GM12875 (cell line): ENCODE measurements at regions not wholly inside any gene's neighbourhood (a gene's known extent, or its start where the extent isn't known, plus 50 kb on each side); places are given as distances from the start of the nearest gene placed in this dataset.

Source experiments
- H3K4me3 ChIP-seq: one replicate; pipeline ENCODE4 v1.5.1; 2011; ENCODE audit warnings: low read depth, low read length, control low read depth
- TF ChIP-seq, protein P1 (sequence below): IDR thresholded peaks from 2 replicates; pipeline ENCODE4 v1.5.1; 2011; ENCODE audit warnings: low read depth, mild to moderate bottlenecking, control low read depth, inconsistent platforms, low read length, moderate library complexity, borderline replicate concordance; ENCODE audit not compliant: insufficient read depth

DNA sequence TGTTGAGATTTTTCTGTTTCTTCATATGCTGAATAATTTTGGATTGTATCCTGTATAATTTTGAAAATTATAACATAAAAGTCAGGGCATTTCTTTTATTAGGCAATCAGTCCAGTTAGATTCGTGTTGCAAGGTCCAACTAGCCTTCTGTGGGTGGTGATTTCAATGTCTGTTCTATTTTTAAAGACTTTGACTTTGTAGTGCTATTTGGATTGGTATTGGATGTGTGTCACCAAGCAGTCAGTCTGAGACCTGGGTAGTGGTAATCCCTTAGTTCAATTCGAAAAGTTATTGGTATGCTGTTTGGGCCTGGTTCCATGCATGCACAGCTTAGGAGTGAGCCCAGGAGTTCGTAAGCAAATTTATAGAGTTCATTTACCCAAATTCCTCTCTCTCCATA, 82.2 kb downstream of the EPDR1 start:
- TF ChIP-seq, protein P1, sequence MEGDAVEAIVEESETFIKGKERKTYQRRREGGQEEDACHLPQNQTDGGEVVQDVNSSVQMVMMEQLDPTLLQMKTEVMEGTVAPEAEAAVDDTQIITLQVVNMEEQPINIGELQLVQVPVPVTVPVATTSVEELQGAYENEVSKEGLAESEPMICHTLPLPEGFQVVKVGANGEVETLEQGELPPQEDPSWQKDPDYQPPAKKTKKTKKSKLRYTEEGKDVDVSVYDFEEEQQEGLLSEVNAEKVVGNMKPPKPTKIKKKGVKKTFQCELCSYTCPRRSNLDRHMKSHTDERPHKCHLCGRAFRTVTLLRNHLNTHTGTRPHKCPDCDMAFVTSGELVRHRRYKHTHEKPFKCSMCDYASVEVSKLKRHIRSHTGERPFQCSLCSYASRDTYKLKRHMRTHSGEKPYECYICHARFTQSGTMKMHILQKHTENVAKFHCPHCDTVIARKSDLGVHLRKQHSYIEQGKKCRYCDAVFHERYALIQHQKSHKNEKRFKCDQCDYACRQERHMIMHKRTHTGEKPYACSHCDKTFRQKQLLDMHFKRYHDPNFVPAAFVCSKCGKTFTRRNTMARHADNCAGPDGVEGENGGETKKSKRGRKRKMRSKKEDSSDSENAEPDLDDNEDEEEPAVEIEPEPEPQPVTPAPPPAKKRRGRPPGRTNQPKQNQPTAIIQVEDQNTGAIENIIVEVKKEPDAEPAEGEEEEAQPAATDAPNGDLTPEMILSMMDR, result no peak
- H3K4me3 ChIP-seq, result no peak overlapping the region

DNA sequence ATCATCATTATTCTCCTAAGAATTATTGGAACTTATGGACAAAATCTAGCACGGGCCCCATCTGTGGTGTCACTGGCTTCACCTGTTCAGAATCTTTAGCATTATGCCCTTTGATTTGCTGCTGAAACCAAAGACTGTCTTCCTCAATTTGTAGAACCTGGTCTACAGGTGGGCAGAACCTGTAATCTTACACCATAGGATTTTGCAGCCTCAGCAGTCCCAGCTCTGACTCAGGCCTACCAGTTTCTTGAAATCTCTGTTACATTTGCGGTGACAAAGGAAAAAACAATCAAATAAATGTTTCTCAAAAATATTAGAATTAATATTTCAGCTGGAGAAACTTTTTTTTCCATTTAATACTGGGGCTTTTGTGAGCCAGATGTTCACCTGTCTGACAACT, 86.1 kb downstream of the EPDR1 start:
- H3K4me3 ChIP-seq, result no peak overlapping the region
- TF ChIP-seq, protein P1, result no peak

DNA sequence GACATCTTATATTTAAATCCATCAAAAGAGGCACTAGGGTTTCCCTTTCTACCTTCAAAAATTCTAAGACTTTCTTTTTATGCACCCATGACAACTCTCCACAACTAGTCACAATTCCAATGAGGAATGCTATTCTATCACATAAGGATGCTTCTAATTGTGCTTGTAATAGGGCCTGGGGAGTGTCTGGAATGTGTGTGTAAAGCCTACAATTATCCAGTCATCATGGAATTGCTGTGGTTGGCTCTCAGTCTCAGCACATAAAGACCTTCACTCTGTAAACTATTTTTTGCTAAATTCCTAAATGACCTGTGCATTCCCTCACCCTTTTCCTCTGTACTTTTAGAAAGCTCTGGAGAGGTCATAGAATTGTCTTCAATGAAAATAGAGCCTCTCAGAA, 86.7 kb downstream of the EPDR1 start:
- no peak overlapping the region for H3K4me3 ChIP-seq
- TF ChIP-seq, protein P1, result no peak

DNA sequence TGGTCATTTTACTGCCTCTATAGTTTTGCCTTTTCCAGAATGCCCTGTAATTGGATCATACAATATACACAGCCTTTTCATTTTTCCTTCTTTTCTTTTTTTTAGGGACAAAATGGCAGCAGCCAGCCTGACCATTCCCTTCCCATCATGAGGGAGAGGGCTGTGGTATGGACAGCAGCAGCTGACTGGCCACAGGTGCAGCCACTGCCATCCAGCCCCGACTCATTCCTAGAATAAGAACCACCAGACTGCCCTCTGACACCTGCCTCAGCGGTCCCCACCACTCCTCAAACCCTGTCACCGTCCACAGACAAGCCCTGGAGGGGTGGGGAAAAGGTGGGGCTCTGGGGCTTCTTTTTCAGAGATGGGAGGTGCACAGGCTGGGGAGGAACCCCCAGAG, 92.8 kb downstream of the EPDR1 start:
- TF ChIP-seq, protein P1, result no peak
- no peak overlapping the region for H3K4me3 ChIP-seq

DNA sequence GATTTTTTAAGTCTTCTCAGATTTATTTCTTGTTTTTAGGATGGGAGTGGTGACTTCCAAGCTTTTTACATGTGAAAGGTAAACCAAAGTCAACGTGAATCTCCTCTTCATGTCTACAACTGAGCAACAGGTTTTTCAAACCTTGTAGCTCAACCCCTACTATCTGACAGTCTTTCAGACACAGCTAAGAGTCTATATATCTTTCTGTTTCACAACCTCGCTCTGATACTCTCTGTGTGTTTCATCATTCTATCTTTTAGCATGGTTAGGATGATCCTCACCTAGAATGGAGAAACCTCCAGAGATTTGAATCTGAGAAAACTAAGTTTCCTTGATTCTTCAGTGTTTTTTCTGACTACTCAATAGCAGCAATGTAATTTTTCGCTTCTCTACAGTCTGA, 96.1 kb downstream of the EPDR1 start:
- no peak overlapping the region for H3K4me3 ChIP-seq
- TF ChIP-seq, protein P1, result no peak

DNA sequence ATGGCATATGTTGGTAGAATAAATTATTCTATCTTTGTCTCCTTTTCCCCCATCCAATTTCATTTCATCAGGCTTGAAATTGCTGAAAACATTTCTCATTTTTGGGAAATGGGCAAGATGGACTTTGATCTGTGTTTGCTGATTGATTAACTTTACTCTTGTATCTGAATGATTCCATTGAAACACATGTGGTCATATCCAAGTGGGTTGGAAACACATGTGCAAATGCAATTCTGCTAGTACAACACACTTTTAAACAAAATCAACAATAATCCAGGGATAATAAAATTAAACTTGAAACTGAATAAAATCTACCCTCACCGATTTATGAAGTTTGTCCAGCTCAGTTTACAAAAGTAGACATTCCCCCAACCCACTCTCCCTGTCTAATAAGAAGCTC, 96.9 kb downstream of the EPDR1 start:
- TF ChIP-seq, protein P1, result no peak
- H3K4me3 ChIP-seq, result no peak overlapping the region

DNA sequence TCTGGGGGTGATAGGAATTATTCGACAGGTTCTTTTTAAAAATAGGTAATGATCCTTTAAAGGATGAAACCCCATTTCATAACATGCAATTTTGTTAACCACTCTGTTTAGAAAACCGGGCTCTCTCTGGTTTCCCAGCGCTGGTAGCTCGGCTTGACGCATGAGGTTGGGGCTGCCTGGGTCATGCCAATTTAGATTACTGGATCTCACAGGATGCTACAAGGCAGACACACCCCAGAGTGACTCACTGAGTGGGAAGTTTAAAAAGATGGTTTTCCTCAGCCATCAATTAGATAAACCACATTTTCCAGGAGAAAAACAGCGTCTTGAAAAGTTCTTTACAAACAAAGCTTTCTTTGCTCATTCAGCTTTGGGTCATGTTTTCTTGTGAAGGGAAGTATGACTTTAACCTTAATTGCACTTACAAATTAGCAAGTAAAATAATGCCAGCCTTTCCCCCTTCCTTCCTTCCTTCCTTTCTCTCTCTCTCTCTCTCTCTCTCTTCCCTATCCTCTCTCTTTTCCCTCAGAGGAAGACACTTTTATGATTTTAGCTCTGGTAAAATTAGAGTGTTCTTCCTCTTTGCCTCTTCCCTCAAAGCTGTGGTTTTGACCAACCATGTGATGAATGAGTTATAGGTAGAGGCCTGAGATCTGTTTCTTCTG, 99.8 kb downstream of the EPDR1 start:
- TF ChIP-seq, protein P1, result no peak
- no peak overlapping the region for H3K4me3 ChIP-seq
